Esophagus mucosa (tissue), 1 donor: ENCODE measurements at regions not wholly inside any gene's neighbourhood (a gene's known extent, or its start where the extent isn't known, plus 50 kb on each side); places are given as distances from the start of the nearest gene placed in this dataset.
A peak's percentile ranks its signal among the peaks of the same experiment; 100 is the strongest.

Source experiments
- ATAC-seq: fragments of 200-7000 bp; cut with Tn5 transposase; one replicate; pipeline ENCODE4 v1.9.1; 2020
- donor health status: DM: yes; HTN: yes; CAD: no.

GRCh38 chr6:1485678-1486077, 96.3 kb downstream of the FOXF2 start:
- ATAC-seq, result peak; percentile 95

- peak; percentile 81 for ATAC-seq
Observed at GRCh38 chr6:1486387-1486786, 97.0 kb downstream of the FOXF2 start.

- ATAC-seq, result no peak
Observed at GRCh38 chr6:1487239-1487638, 97.9 kb downstream of the FOXF2 start.

GRCh38 chr6:1491025-1491424, 101.6 kb downstream of the FOXF2 start:
- ATAC-seq, result no peak

GRCh38 chr6:1491591-1492319, 102.4 kb downstream of the FOXF2 start:
- ATAC-seq, result no peak

- no peak for ATAC-seq
Observed at GRCh38 chr6:1494671-1495070, 105.3 kb downstream of the FOXF2 start.

GRCh38 chr6:1495344-1495743, 106.0 kb downstream of the FOXF2 start:
- no peak for ATAC-seq

- no peak for ATAC-seq
Observed at GRCh38 chr6:1496092-1496491, 106.7 kb downstream of the FOXF2 start.

GRCh38 chr6:1496836-1497760, 107.7 kb downstream of the FOXF2 start:
- no peak for ATAC-seq

GRCh38 chr6:1497761-1498105, 108.4 kb downstream of the FOXF2 start:
- ATAC-seq, result no peak

- ATAC-seq, result peak; percentile 9
Observed at GRCh38 chr6:1498491-1499113, 109.2 kb downstream of the FOXF2 start.

GRCh38 chr6:1499777-1500176, 109.9 kb upstream of the FOXC1 start:
- no peak for ATAC-seq

- ATAC-seq, result no peak
Observed at GRCh38 chr6:1500913-1501312, 108.8 kb upstream of the FOXC1 start.

GRCh38 chr6:1502041-1502440, 107.7 kb upstream of the FOXC1 start:
- no peak for ATAC-seq

- no peak for ATAC-seq
Observed at GRCh38 chr6:1503811-1504210, 105.9 kb upstream of the FOXC1 start.

GRCh38 chr6:1504465-1504864, 105.2 kb upstream of the FOXC1 start:
- ATAC-seq, result no peak

- ATAC-seq, result no peak
Observed at GRCh38 chr6:1507251-1507650, 102.5 kb upstream of the FOXC1 start.

GRCh38 chr6:1509241-1509640, 100.5 kb upstream of the FOXC1 start:
- ATAC-seq, result no peak

- no peak for ATAC-seq
Observed at GRCh38 chr6:1510239-1510638, 99.5 kb upstream of the FOXC1 start.

GRCh38 chr6:1513215-1513780, 96.4 kb upstream of the FOXC1 start:
- no peak for ATAC-seq

GRCh38 chr6:1514078-1514477, 95.6 kb upstream of the FOXC1 start:
- ATAC-seq, result no peak

- no peak for ATAC-seq
Observed at GRCh38 chr6:1515280-1515679, 94.4 kb upstream of the FOXC1 start.

- no peak for ATAC-seq
Observed at GRCh38 chr6:1515781-1516180, 93.9 kb upstream of the FOXC1 start.
